ENCODE measurements at regions not wholly inside any gene's neighbourhood (a gene's known extent, or its start where the extent isn't known, plus 50 kb on each side); places are given as distances from the start of the nearest gene placed in this dataset.

DNA sequence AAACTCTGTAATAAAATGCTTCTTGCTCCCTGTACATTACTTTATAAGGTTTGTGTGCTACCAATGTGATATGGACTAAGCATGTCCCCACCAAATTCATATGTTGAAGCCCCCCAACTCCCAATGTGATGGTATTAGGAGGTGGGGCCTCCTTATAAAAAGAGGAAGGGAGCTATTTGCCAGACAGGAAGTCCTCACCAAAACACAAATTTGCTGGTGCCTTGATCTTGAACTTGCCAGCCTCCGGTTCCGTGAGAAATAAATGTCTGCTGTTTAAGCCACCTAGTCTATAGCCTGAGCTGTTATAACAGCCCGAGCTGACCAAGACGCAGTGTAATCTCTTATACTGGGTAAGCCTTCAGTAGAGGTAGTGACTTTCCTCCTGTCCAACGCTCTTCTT, 114.5 kb downstream of the INHBA start:
- TF ChIP-seq CTCF (IDR thresholded peaks at IDR 0.05) (no peak), TCF12 (IDR thresholded peaks at IDR 0.05) (no peak), TAF1 (IDR thresholded peaks at IDR 0.05; ENCODE audit: borderline replicate concordance, low read depth, low read length) (no peak)

All from SK-N-SH (cell line).